ENCODE measurements at regions not wholly inside any gene's neighbourhood (a gene's known extent, or its start where the extent isn't known, plus 50 kb on each side); places are given as distances from the start of the nearest gene placed in this dataset.

DNA sequence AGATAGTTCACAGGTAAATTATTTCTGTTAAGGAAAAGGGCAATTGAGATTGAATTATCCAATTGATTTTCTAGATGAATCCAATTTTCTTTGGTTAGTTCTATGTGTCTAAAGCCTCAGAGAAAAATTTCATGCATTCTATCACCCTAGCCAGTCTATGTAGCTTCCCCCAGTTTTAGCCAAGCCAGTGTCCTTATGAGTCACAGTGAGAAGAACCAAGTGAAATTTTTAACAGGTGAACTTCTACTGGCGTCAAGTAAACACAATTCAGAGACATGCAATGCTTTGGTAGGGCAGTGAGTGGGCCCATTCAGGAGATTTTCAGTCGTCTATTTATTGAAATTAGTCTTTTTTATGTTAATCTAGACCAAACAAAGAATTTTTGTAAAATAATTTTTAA is 1077.4 kb upstream of the ARRDC3 start:
- no peaks in the 10 kb centered on the region for H3K9me2 ChIP-seq (replicated peaks; ENCODE audit: low read depth, low read length)
- no peaks in the 10 kb centered on the region for H3K36me3 ChIP-seq (ENCODE audit: insufficient read depth, low read length)
- H3K9me3 ChIP-seq (ENCODE audit: insufficient read depth, low read depth, low read length) = no peaks in the 10 kb centered on the region
- no peaks in the 10 kb centered on the region for H3F3A ChIP-seq (ENCODE audit: low read depth)
- H3K4me1 ChIP-seq (ENCODE audit: insufficient read depth, low read length, poor library complexity, severe bottlenecking) = no peaks in the 10 kb centered on the region
- no peak overlapping the region for H2AFZ ChIP-seq (ENCODE audit: low read length)
- H3K79me2 ChIP-seq (ENCODE audit: insufficient read depth, low read length) = no peaks in the 10 kb centered on the region
- H4K20me1 ChIP-seq (ENCODE audit: insufficient read depth, low read length, poor library complexity, severe bottlenecking) = no peaks in the 10 kb centered on the region
- H3K4me3 ChIP-seq (ENCODE audit: low read length, poor library complexity, severe bottlenecking) = no peak overlapping the region
- no peak for TF ChIP-seq EZH2phosphoT487 (IDR thresholded peaks at IDR 0.05; ENCODE audit: borderline replicate concordance)
- TF ChIP-seq, protein P1, sequence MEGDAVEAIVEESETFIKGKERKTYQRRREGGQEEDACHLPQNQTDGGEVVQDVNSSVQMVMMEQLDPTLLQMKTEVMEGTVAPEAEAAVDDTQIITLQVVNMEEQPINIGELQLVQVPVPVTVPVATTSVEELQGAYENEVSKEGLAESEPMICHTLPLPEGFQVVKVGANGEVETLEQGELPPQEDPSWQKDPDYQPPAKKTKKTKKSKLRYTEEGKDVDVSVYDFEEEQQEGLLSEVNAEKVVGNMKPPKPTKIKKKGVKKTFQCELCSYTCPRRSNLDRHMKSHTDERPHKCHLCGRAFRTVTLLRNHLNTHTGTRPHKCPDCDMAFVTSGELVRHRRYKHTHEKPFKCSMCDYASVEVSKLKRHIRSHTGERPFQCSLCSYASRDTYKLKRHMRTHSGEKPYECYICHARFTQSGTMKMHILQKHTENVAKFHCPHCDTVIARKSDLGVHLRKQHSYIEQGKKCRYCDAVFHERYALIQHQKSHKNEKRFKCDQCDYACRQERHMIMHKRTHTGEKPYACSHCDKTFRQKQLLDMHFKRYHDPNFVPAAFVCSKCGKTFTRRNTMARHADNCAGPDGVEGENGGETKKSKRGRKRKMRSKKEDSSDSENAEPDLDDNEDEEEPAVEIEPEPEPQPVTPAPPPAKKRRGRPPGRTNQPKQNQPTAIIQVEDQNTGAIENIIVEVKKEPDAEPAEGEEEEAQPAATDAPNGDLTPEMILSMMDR (conservative IDR thresholded peaks at IDR 0.05; ENCODE audit: low read length) = no peak
- no peak overlapping the region for H3K9ac ChIP-seq (ENCODE audit: low read depth, low read length, poor library complexity, severe bottlenecking)
- H3K4me2 ChIP-seq (ENCODE audit: low read depth, low read length, poor library complexity, severe bottlenecking) = no peak overlapping the region
- no peaks in the 10 kb centered on the region for H3K27me3 ChIP-seq (ENCODE audit: insufficient read depth, low read length, poor library complexity, severe bottlenecking)

DNA sequence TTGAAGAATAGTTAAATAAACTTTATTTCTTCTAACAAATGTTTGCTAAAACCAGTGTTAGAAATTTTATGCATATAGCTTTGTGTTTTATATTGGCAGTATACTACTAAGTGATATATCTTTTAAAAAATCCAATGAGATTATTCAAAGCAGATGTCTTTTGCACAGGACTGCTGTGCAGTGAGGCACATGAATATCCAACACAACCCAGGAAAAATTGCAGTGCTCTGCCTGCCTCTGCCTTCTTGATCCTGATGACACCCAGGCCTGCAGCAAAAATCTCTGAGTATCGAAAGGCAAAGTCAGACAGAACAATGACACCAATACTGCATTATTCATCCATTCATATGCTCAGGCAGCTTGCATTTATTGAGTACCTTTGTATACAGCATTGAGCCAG is 1076.5 kb upstream of the ARRDC3 start:
- no peaks in the 10 kb centered on the region for H4K20me1 ChIP-seq (ENCODE audit: insufficient read depth, low read length, poor library complexity, severe bottlenecking)
- TF ChIP-seq EZH2phosphoT487 (IDR thresholded peaks at IDR 0.05; ENCODE audit: borderline replicate concordance) = no peak
- TF ChIP-seq, protein P1 (conservative IDR thresholded peaks at IDR 0.05; ENCODE audit: low read length) = no peak
- H3K27me3 ChIP-seq (ENCODE audit: insufficient read depth, low read length, poor library complexity, severe bottlenecking) = no peaks in the 10 kb centered on the region
- H3K79me2 ChIP-seq (ENCODE audit: insufficient read depth, low read length) = no peaks in the 10 kb centered on the region
- no peaks in the 10 kb centered on the region for H3K4me1 ChIP-seq (ENCODE audit: insufficient read depth, low read length, poor library complexity, severe bottlenecking)
- no peaks in the 10 kb centered on the region for H3F3A ChIP-seq (ENCODE audit: low read depth)
- H3K9me2 ChIP-seq (replicated peaks; ENCODE audit: low read depth, low read length) = no peaks in the 10 kb centered on the region
- H2AFZ ChIP-seq (ENCODE audit: low read length) = no peak overlapping the region
- no peaks in the 10 kb centered on the region for H3K36me3 ChIP-seq (ENCODE audit: insufficient read depth, low read length)
- H3K4me3 ChIP-seq (ENCODE audit: low read length, poor library complexity, severe bottlenecking) = no peak overlapping the region
- H3K4me2 ChIP-seq (ENCODE audit: low read depth, low read length, poor library complexity, severe bottlenecking) = no peak overlapping the region
- H3K9ac ChIP-seq (ENCODE audit: low read depth, low read length, poor library complexity, severe bottlenecking) = no peak overlapping the region
- no peaks in the 10 kb centered on the region for H3K9me3 ChIP-seq (ENCODE audit: insufficient read depth, low read depth, low read length)

DNA sequence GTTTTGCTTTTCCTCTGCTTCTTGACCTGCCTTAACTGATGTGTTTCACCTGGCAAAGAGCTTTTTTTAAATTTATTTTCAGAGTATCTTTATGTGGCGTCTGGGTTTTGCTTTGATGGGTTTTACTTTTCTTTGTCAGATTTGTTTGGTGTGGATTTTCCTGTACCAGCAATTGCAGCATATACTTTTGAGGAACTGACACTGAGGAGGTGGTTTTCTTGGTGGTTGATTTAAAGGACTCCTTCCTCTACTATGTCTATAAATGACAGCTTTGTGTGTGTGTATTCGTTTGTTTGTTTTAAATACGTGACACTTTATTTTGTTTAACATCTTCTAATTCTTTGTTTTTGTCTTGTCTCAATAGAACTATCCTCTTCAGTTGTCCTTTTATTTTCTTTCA is 1071.9 kb upstream of the ARRDC3 start:
- H3K4me2 ChIP-seq (ENCODE audit: low read depth, low read length, poor library complexity, severe bottlenecking) = no peak overlapping the region
- H3K4me3 ChIP-seq (ENCODE audit: low read length, poor library complexity, severe bottlenecking) = no peak overlapping the region
- H3K27me3 ChIP-seq (ENCODE audit: insufficient read depth, low read length, poor library complexity, severe bottlenecking) = no peaks in the 10 kb centered on the region

More for the DNA sequence above, 1071.9 kb upstream of the ARRDC3 start:
- Histone ChIP-seq H3K9me3 (ENCODE audit: insufficient read depth, low read depth, low read length) (no peaks in the 10 kb centered on the region), H3K79me2 (ENCODE audit: insufficient read depth, low read length) (no peaks in the 10 kb centered on the region), H3K9me2 (replicated peaks; ENCODE audit: low read depth, low read length) (no peaks in the 10 kb centered on the region), H4K20me1 (ENCODE audit: insufficient read depth, low read length, poor library complexity, severe bottlenecking) (no peaks in the 10 kb centered on the region), H3K4me1 (ENCODE audit: insufficient read depth, low read length, poor library complexity, severe bottlenecking) (no peaks in the 10 kb centered on the region), H3K36me3 (ENCODE audit: insufficient read depth, low read length) (no peaks in the 10 kb centered on the region), H3F3A (ENCODE audit: low read depth) (no peaks in the 10 kb centered on the region), H3K9ac (ENCODE audit: low read depth, low read length, poor library complexity, severe bottlenecking) (no peak overlapping the region), H2AFZ (ENCODE audit: low read length) (no peak overlapping the region)
- TF ChIP-seq, protein P1 (conservative IDR thresholded peaks at IDR 0.05; ENCODE audit: low read length) = no peak
- no peak for TF ChIP-seq EZH2phosphoT487 (IDR thresholded peaks at IDR 0.05; ENCODE audit: borderline replicate concordance)

Measured in Loucy (cell line).